ENCODE measurements at regions not wholly inside any gene's neighbourhood (a gene's known extent, or its start where the extent isn't known, plus 50 kb on each side); places are given as distances from the start of the nearest gene placed in this dataset.

- 96% methylated on average over 1 of the region's 1 CpG; no CpG with 5 or more reads in 1 of the 2 experiments for WGBS, 2 experiments (ENCODE audit: extremely low coverage in 1 of 2, insufficient coverage in 1 of 2, insufficient read length in 1 of 2, insufficient replicate concordance in 2 of 2, low coverage in 1 of 2, low lambda C conversion rate in 2 of 2, missing lambda C conversion rate in 1 of 2)
- H2BK20ac ChIP-seq (ENCODE audit: low read length) = no peak overlapping the region
- FAIRE-seq (no peak), DNase-seq (ENCODE audit: low read depth in 1 of 2, low spot score in 2 of 2) (no peak)
- H3K4me1 ChIP-seq (replicated peaks in 1 of 4; ENCODE audit: control insufficient read depth in 3 of 4, insufficient read depth in 4 of 4, low read length in 3 of 4) = no peaks in the 10 kb centered on the region
- H3K9me3 ChIP-seq (ENCODE audit: insufficient read depth in 2 of 2, low read depth in 1 of 2, low read length in 1 of 2) = no peaks in the 10 kb centered on the region
- H2BK12ac ChIP-seq (ENCODE audit: low read depth, low read length) = no peak overlapping the region
- no peaks in the 10 kb centered on the region for H3K27me3 ChIP-seq (replicated peaks in 1 of 4; ENCODE audit: control insufficient read depth in 3 of 4, extremely low read depth in 1 of 4, insufficient read depth in 3 of 4, low read length in 3 of 4)
- H2BK5ac ChIP-seq (ENCODE audit: low read depth, low read length) = no peak overlapping the region
- no peak overlapping the region for H3K27ac ChIP-seq (ENCODE audit: low read depth, low read length)
- TF ChIP-seq E2F6 (IDR thresholded peaks at IDR 0.05) (no peak), HDAC6 (IDR thresholded peaks at IDR 0.05; ENCODE audit: low read depth, low read length) (no peak)
- no peak overlapping the region for H2BK120ac ChIP-seq (replicated peaks; ENCODE audit: low read depth, low read length)
- H3K14ac ChIP-seq (ENCODE audit: insufficient read length) = no peak overlapping the region
- H3K4me2 ChIP-seq (ENCODE audit: insufficient read depth in 1 of 2, low read depth in 2 of 2, low read length in 2 of 2) = no peak overlapping the region
- ChIA-PET CTCF (ENCODE audit: partially characterized antibody) (interaction anchor here (0.6 kb wide), 1 partner anchor 105 kb away, joined by 3 read pairs; no protein-coding TSS in a partner anchor), POLR2A (ENCODE audit: partially characterized antibody) (no interaction called here)
- H3K56ac ChIP-seq (replicated peaks; ENCODE audit: insufficient read length, low read depth, low read length) = no peak overlapping the region
- H3K18ac ChIP-seq (ENCODE audit: extremely low read depth, low read length) = no peak overlapping the region
- H3K79me2 ChIP-seq (ENCODE audit: control insufficient read depth in 1 of 2, insufficient read depth in 2 of 2, low read length in 2 of 2) = no peaks in the 10 kb centered on the region
- H4K91ac ChIP-seq (replicated peaks; ENCODE audit: insufficient read length, low read length) = no peak overlapping the region
- no peak overlapping the region for H2BK15ac ChIP-seq (ENCODE audit: low read length)
- no peaks in the 10 kb centered on the region for H3K79me1 ChIP-seq (ENCODE audit: low read depth, low read length)
- no peak overlapping the region for H2AFZ ChIP-seq (ENCODE audit: low read length)
- H2AK5ac ChIP-seq (ENCODE audit: low read depth, low read length) = no peak overlapping the region
- H4K20me1 ChIP-seq (replicated peaks in 1 of 2; ENCODE audit: control insufficient read depth in 1 of 2, insufficient read depth in 2 of 2, low read length in 2 of 2) = no peaks in the 10 kb centered on the region
- H4K8ac ChIP-seq (ENCODE audit: extremely low read depth, insufficient read depth, low read length) = no peak overlapping the region
- no peaks in the 10 kb centered on the region for H3K23me2 ChIP-seq (ENCODE audit: low read depth, low read length)
- no peaks in the 10 kb centered on the region for H3K36me3 ChIP-seq (ENCODE audit: control insufficient read depth in 2 of 4, insufficient read depth in 4 of 4, low read length in 3 of 4)
- no peak overlapping the region for H4K5ac ChIP-seq (ENCODE audit: insufficient read length, low read depth, low read length)
- no peak overlapping the region for H3K4ac ChIP-seq (replicated peaks; ENCODE audit: insufficient read length, low read depth, low read length)
- no peak overlapping the region for H3K4me3 ChIP-seq (ENCODE audit: extremely low read depth in 1 of 4, insufficient read depth in 2 of 4, low read depth in 3 of 4, low read length in 4 of 4)
- H3K23ac ChIP-seq (ENCODE audit: insufficient read length) = no peak overlapping the region
- no peak overlapping the region for H3K9ac ChIP-seq (replicated peaks in 1 of 4; ENCODE audit: extremely low read depth in 1 of 4, low read depth in 3 of 4, low read length in 3 of 4)
Observed at GRCh38 chr18:30277676-30278075, 764.9 kb downstream of the DSC3 start.
